Effector memory CD8-positive, alpha-beta T cell (primary cell): ENCODE measurements at regions not wholly inside any gene's neighbourhood (a gene's known extent, or its start where the extent isn't known, plus 50 kb on each side); places are given as distances from the start of the nearest gene placed in this dataset.

Experiments
- ATAC-seq: fragments of 150-1000 bp; cut with Tn5 transposase; replicated peaks from 2 replicates; pipeline ENCODE4 v1.10.0; 2021; ENCODE audit warnings: mild to moderate bottlenecking, moderate library complexity
- DNase-seq, 3 experiments: peaks; one replicate each; pipeline ENCODE4 v3.0.0; 2021
- H3K27ac Mint-ChIP-seq, 2 donors: one replicate each; pipeline ENCODE4 v1.8.0; 2022; ENCODE audit warnings: mild to moderate bottlenecking in 2 of 2, mixed read lengths in 2 of 2, moderate library complexity in 2 of 2
- H3K27me3 Mint-ChIP-seq, 2 donors: one replicate each; pipeline ENCODE4 v1.8.0; 2022; ENCODE audit warnings: mixed read lengths in 2 of 2
- H3K36me3 Mint-ChIP-seq: one replicate; pipeline ENCODE4 v1.8.0; 2022; ENCODE audit warnings: mild to moderate bottlenecking, moderate library complexity, mixed read lengths; ENCODE audit not compliant: insufficient read depth
- H3K4me1 Mint-ChIP-seq, 2 donors: one replicate each; pipeline ENCODE4 v1.8.0; 2022; ENCODE audit warnings: low read depth in 2 of 2, mixed read lengths in 2 of 2
- H3K4me3 Mint-ChIP-seq, 2 donors: one replicate each; pipeline ENCODE4 v1.8.0; 2022; ENCODE audit warnings: mild to moderate bottlenecking in 2 of 2, mixed read lengths in 2 of 2, moderate library complexity in 2 of 2
- H3K9me3 Mint-ChIP-seq, 2 donors: one replicate each; pipeline ENCODE4 v1.8.0; 2022; ENCODE audit warnings: mixed read lengths in 2 of 2

DNA sequence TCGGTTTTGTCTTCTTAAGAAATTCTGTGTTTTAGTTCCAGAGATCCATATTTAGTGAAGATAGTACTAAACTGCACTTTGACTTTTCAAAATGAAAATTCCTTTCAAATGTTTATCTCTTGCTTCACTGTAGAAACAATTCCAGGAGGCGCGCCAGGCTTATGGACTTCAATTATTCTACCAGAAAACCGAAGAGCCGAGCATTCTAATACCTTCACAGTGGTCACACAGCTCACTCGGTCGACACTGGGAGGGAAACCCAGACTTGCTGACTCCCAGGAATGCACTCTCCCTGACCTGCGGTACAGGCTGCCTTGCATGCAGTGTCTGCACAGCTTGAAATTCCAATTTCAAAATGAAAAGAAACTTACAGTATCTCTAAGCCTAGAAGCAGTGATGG, 119.9 kb upstream of the PIEZO2 start:
- Mint-ChIP-seq H3K27me3 (peaks cover 0 to 18% of the 10 kb centered on the region in 2 donors), H3K27ac (no peak overlapping the region), H3K36me3 (no peaks in the 10 kb centered on the region), H3K9me3 (peaks cover 6 to 25% of the 10 kb centered on the region in 2 donors), H3K4me1 (no peaks in the 10 kb centered on the region), H3K4me3 (no peak overlapping the region)
- ATAC-seq (no peak), DNase-seq (no peak)

DNA sequence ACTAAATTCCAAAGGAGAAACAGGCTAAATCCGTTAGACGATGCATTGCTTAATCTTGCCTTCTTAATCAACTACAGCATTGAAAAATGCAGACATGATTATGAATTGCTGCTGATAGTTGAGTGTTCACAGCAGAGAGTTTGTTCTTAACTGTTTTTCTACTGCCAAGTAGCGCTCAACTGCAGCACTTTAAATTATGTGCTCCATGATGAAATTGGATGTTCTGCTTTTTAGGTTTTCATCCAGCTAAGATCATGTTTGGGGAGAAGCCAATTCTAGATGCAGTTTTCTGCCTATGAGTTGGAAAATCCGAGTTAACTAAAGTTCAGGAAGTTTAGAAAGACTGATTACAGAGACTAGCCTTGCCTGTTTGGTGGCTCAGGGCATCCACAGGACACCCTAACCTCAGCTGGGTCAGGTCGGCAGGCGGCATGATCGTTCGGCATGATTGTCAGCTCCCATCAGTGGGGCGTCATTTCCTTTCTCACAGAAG, 119.4 kb upstream of the PIEZO2 start:
- Mint-ChIP-seq H3K36me3 (no peaks in the 10 kb centered on the region), H3K4me3 (no peak overlapping the region), H3K27ac (no peak overlapping the region), H3K27me3 (peaks cover 0 to 18% of the 10 kb centered on the region in 2 donors), H3K9me3 (peaks cover 7 to 25% of the 10 kb centered on the region in 2 donors), H3K4me1 (no peaks in the 10 kb centered on the region)
- no peak for ATAC-seq
- no peak for DNase-seq

GRCh38 chr18:11268153-11268552, 118.8 kb upstream of the PIEZO2 start:
- H3K36me3 Mint-ChIP-seq = no peaks in the 10 kb centered on the region
- H3K4me1 Mint-ChIP-seq = no peaks in the 10 kb centered on the region
- H3K4me3 Mint-ChIP-seq = no peak overlapping the region
- ATAC-seq (no peak), DNase-seq (no peak)
- H3K9me3 Mint-ChIP-seq = peaks cover 9 to 20% of the 10 kb centered on the region in 2 donors
- peaks cover 0 to 18% of the 10 kb centered on the region in 2 donors for H3K27me3 Mint-ChIP-seq
- no peak overlapping the region for H3K27ac Mint-ChIP-seq

- H3K27me3 Mint-ChIP-seq = peaks cover 0 to 18% of the 10 kb centered on the region in 2 donors
- H3K36me3 Mint-ChIP-seq = peaks cover 3% of the 10 kb centered on the region
- no peaks in the 10 kb centered on the region for H3K4me1 Mint-ChIP-seq
- no peak for DNase-seq
- no peak for ATAC-seq
- H3K27ac Mint-ChIP-seq = no peak overlapping the region
- H3K4me3 Mint-ChIP-seq = no peak overlapping the region
- peaks cover 9 to 18% of the 10 kb centered on the region in 2 donors for H3K9me3 Mint-ChIP-seq
These were observed 117.6 kb upstream of the PIEZO2 start for GRCh38 chr18:11266781-11267480.

DNA sequence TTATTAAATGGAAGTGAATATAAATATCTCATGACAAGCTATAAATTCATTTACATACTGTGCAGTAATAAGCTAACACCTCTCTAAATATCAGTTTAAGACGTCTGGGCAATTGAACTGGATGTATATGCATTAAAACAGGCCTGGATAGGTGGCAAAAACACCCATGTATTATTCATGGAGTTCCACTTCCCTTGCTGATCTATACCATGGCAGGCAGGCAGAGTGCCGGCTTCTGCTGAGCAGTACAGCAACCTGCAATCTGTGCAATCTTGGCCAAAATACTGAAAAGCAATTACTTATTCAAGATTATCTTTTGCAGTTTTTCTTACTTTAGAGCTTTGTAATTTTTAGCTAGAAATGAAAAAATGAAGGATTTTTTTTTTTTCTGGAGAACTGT, 112.1 kb upstream of the PIEZO2 start:
- no peak for DNase-seq
- Mint-ChIP-seq H3K4me3 (no peak overlapping the region), H3K9me3 (peaks cover 3 to 5% of the 10 kb centered on the region in 2 donors), H3K27me3 (peaks cover 0 to 2% of the 10 kb centered on the region in 2 donors), H3K27ac (no peak overlapping the region), H3K36me3 (peaks cover 3% of the 10 kb centered on the region), H3K4me1 (no peaks in the 10 kb centered on the region)
- no peak for ATAC-seq

DNA sequence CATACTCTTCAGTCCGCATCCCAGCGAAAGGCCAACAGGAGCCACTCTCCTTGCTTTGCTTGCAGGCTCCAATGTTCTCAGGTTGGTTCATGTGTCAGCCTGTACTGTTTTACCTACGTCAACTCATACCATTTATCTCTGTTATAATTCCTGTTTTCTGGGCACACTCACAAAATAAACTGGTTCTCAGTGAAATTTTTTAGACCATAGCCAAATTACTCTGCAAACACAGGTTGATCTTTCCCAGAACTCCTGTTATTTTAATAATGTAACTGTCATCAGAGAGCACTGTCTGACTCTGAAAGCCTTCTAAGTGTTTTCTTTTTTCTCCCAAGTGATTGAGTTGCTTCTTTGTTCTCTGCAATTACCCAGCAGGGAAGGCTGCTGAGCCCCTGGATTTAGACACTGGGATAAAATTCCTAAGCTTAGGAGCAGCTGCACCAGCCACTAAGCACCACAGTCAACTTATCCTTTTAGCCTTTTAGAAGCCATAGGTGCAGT, 111.6 kb upstream of the PIEZO2 start:
- Mint-ChIP-seq H3K4me3 (no peak overlapping the region), H3K36me3 (peaks cover 3% of the 10 kb centered on the region)

GRCh38 chr18:11259469-11260150, 110.2 kb upstream of the PIEZO2 start:
- Mint-ChIP-seq H3K27ac (no peak overlapping the region), H3K9me3 (peaks cover 0 to 4% of the 10 kb centered on the region in 2 donors), H3K27me3 (no peaks in the 10 kb centered on the region), H3K4me3 (no peak overlapping the region), H3K4me1 (no peaks in the 10 kb centered on the region), H3K36me3 (peaks cover 3% of the 10 kb centered on the region)
- ATAC-seq = no peak
- DNase-seq = no peak

More for the DNA sequence above, 111.6 kb upstream of the PIEZO2 start:
- DNase-seq (no peak), ATAC-seq (no peak)
- Mint-ChIP-seq H3K27me3 (no peaks in the 10 kb centered on the region), H3K4me1 (no peaks in the 10 kb centered on the region), H3K27ac (no peak overlapping the region), H3K9me3 (peaks cover 0 to 5% of the 10 kb centered on the region in 2 donors)

DNA sequence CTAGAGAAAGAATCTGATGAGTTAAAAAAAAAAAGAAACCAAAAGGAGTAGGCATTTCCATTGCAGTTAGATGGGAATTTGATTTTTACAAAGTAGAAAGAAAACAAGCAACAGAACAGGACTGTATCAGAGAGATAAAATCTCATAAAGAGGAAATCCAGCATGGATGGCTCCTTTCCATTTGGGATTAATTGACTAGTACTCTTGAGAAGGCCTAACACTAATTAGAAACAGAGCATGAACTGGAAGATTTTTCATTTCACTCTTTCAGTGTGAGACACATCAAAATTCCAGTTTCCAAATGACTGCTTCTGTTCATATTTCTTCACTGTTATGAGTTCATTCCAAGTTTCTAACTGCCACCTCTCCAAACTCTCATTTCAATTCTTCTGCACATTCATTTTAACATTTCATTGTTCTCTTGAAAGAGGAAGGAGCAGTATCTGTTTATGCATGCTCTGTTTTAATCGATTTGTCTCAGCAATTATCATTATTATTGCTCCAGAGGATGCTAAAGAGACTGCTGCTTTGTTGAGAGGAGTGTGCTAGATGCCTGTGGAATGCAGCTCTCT, 108.8 kb upstream of the PIEZO2 start:
- Mint-ChIP-seq H3K36me3 (peaks cover 3% of the 10 kb centered on the region), H3K9me3 (no peaks in the 10 kb centered on the region), H3K4me1 (no peaks in the 10 kb centered on the region), H3K27me3 (no peaks in the 10 kb centered on the region), H3K27ac (no peak overlapping the region), H3K4me3 (no peak overlapping the region)
- ATAC-seq = no peak
- no peak for DNase-seq

GRCh38 chr18:11256251-11256650, 106.9 kb upstream of the PIEZO2 start:
- H3K27ac Mint-ChIP-seq = no peak overlapping the region
- ATAC-seq (no peak), DNase-seq (no peak)
- no peaks in the 10 kb centered on the region for H3K27me3 Mint-ChIP-seq
- no peaks in the 10 kb centered on the region for H3K4me1 Mint-ChIP-seq
- no peaks in the 10 kb centered on the region for H3K36me3 Mint-ChIP-seq
- peaks cover 0 to 10% of the 10 kb centered on the region in 2 donors for H3K9me3 Mint-ChIP-seq
- no peak overlapping the region for H3K4me3 Mint-ChIP-seq

DNA sequence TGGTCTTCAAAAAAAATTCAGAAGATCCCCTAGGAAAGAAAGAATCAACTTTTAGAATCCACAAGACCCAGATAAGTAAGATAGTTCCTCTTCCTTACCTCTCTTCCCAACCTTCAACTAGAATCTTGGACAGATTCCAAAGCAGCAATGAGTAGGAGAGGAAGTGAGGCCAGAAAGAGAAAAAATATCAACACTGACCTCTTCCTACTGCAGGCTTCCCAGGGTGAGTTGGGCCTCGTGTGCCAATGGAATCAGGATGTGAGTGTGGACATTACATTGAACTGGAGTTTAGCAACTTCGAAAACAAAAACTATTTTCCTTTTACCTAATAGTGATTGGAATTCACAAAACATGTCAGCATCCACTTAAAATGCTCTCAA, 102.5 kb upstream of the PIEZO2 start:
- H3K4me3 Mint-ChIP-seq = no peak overlapping the region
- no peaks in the 10 kb centered on the region for H3K27me3 Mint-ChIP-seq
- no peak for DNase-seq
- no peak overlapping the region for H3K27ac Mint-ChIP-seq
- no peaks in the 10 kb centered on the region for H3K4me1 Mint-ChIP-seq
- peaks cover 0 to 10% of the 10 kb centered on the region in 2 donors for H3K9me3 Mint-ChIP-seq
- no peak for ATAC-seq
- H3K36me3 Mint-ChIP-seq = no peaks in the 10 kb centered on the region

DNA sequence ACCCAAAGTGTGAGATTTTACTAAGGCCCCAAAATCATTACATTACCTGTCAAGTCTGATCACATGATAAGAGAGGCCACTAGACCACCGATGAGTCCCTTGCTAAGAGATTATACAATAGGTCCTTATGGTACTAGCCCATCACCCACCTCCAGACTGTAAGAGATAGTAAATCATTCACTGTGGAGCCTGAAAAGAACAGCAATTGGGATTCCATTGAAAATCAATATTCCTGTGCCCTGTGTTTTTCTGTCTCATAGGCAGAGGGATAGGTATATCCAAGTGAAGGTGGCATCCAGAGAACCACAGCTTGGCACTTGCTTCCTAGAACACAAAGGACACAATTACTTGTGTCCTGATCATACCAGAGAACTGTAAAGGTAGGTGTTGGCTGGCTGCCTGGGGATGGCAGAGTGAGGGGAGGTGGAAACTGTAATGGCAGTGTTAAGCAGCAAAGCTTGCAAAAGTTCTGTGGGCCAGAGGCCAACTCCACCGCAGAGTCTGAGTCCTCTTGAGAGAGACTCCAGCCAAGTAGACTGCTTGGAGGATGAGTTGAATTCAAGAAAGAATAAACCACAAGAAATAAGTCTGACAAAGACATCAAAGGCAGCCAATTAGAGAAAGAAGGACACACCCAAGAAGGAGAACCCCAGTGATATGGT, 102.0 kb upstream of the PIEZO2 start:
- H3K9me3 Mint-ChIP-seq = peaks cover 0 to 10% of the 10 kb centered on the region in 2 donors
- no peak overlapping the region for H3K4me3 Mint-ChIP-seq
- H3K36me3 Mint-ChIP-seq = no peaks in the 10 kb centered on the region
- DNase-seq = no peak
- no peak for ATAC-seq
- no peak overlapping the region for H3K27ac Mint-ChIP-seq
- H3K27me3 Mint-ChIP-seq = no peaks in the 10 kb centered on the region
- no peaks in the 10 kb centered on the region for H3K4me1 Mint-ChIP-seq

- Mint-ChIP-seq H3K4me1 (no peaks in the 10 kb centered on the region), H3K9me3 (peaks cover 0 to 10% of the 10 kb centered on the region in 2 donors), H3K36me3 (no peaks in the 10 kb centered on the region), H3K27ac (no peak overlapping the region), H3K27me3 (no peaks in the 10 kb centered on the region), H3K4me3 (no peak overlapping the region)
- DNase-seq = no peak
- no peak for ATAC-seq
These were observed 100.0 kb upstream of the PIEZO2 start for GRCh38 chr18:11249391-11249790.

DNA sequence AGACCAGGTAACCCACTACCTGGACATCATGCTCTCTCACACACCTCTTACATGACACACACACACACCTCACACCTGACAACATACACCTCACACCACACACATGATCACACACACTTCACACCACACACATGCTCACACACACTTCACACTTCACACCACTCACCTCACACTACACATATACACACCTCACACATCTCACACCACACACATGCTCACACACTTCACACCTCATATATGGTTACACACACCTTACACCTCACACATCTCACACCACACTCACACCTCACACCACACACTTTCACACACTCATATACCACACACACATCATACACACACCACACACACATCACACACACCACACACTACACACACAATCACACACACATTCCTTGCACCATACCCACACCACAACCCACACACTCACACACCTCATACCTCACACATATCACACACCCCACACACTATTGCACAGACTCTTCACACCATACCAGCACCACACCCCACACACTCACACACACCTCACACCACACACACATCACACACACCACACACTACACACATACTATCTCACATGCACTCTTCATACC, 98.1 kb upstream of the PIEZO2 start:
- Mint-ChIP-seq H3K27me3 (no peaks in the 10 kb centered on the region), H3K4me3 (no peak overlapping the region), H3K36me3 (no peaks in the 10 kb centered on the region), H3K27ac (no peak overlapping the region), H3K9me3 (peaks cover 10% of the 10 kb centered on the region in 2 donors), H3K4me1 (no peaks in the 10 kb centered on the region)
- ATAC-seq (no peak), DNase-seq (no peak)
